BE2C (cell line): ENCODE measurements at regions not wholly inside any gene's neighbourhood (a gene's known extent, or its start where the extent isn't known, plus 50 kb on each side); places are given as distances from the start of the nearest gene placed in this dataset.
A peak's percentile ranks its signal among the peaks of the same experiment; 100 is the strongest.

Source experiments
- DNase-seq: peaks from one replicate; pipeline ENCODE4 v3.0.0-alpha.2; 2020
- H3K27me3 ChIP-seq: fragments of 250-450 bp; sonication (Bioruptor Pico); 2 replicates; pipeline ENCODE4 v1.5.1; 2020; ENCODE audit warnings: mild to moderate bottlenecking
- H3K36me3 ChIP-seq: fragments of 250-450 bp; sonication (Bioruptor Pico); 2 replicates; pipeline ENCODE4 v1.5.1; 2020; ENCODE audit warnings: mild to moderate bottlenecking
- H3K4me1 ChIP-seq: fragments of 250-450 bp; sonication (Bioruptor Pico); 2 replicates; pipeline ENCODE4 v1.5.1; 2020
- H3K4me3 ChIP-seq: 2 replicates; pipeline ENCODE4 v1.5.1; 2011; ENCODE audit warnings: low read depth, low read length
- H3K9me3 ChIP-seq: fragments of 250-450 bp; sonication (Bioruptor Pico); 2 replicates; pipeline ENCODE4 v1.5.1; 2020
- CTCF ChIP-seq: IDR thresholded peaks from 2 replicates; pipeline ENCODE4 v1.5.1; 2012; ENCODE audit warnings: mild to moderate bottlenecking, low read depth, low read length

GRCh38 chr13:81539643-81540150 lies 1198.8 kb upstream of the SPRY2 start:
- Histone ChIP-seq H3K4me1 (no peaks in the 10 kb centered on the region), H3K36me3 (no peaks in the 10 kb centered on the region), H3K9me3 (no peaks in the 10 kb centered on the region), H3K27me3 (no peaks in the 10 kb centered on the region), H3K4me3 (no peak overlapping the region)
- no peak for TF ChIP-seq CTCF
- no peak for DNase-seq

GRCh38 chr13:81498969-81499368 lies 1158.0 kb upstream of the SPRY2 start:
- DNase-seq: no peak
- Histone ChIP-seq H3K36me3 (no peaks in the 10 kb centered on the region), H3K4me3 (no peak overlapping the region), H3K4me1 (no peaks in the 10 kb centered on the region), H3K9me3 (no peaks in the 10 kb centered on the region), H3K27me3 (no peaks in the 10 kb centered on the region)
- no peak for TF ChIP-seq CTCF

- TF ChIP-seq CTCF: no peak
- H3K27me3 ChIP-seq: no peaks in the 10 kb centered on the region
- H3K36me3 ChIP-seq: no peaks in the 10 kb centered on the region
- peaks cover 4% of the 10 kb centered on the region; the same call in 1 of the 2 replicates for H3K4me1 ChIP-seq
- DNase-seq: no peak
- H3K9me3 ChIP-seq: no peaks in the 10 kb centered on the region
- no peak overlapping the region for H3K4me3 ChIP-seq
These were observed 1152.2 kb upstream of the SPRY2 start for GRCh38 chr13:81493144-81493543.

GRCh38 chr13:81492449-81492848 lies 1151.5 kb upstream of the SPRY2 start:
- Histone ChIP-seq H3K27me3 (no peaks in the 10 kb centered on the region), H3K4me1 (peaks cover 4% of the 10 kb centered on the region; the same call in 1 of the 2 replicates), H3K9me3 (no peaks in the 10 kb centered on the region), H3K4me3 (no peak overlapping the region), H3K36me3 (no peaks in the 10 kb centered on the region)
- TF ChIP-seq CTCF: no peak
- DNase-seq: no peak

- H3K27me3 ChIP-seq: no peaks in the 10 kb centered on the region
- no peaks in the 10 kb centered on the region for H3K36me3 ChIP-seq
- H3K4me3 ChIP-seq: no peak overlapping the region
- DNase-seq: no peak
- peaks cover under 1% of the 10 kb centered on the region; the same call in 1 of the 2 replicates for H3K4me1 ChIP-seq
- no peaks in the 10 kb centered on the region for H3K9me3 ChIP-seq
- TF ChIP-seq CTCF: no peak
These were observed 1147.1 kb upstream of the SPRY2 start for GRCh38 chr13:81488021-81488420.

- no peak overlapping the region for H3K4me3 ChIP-seq
- TF ChIP-seq CTCF: peak; percentile 83
- no peaks in the 10 kb centered on the region for H3K27me3 ChIP-seq
- no peaks in the 10 kb centered on the region for H3K9me3 ChIP-seq
- H3K36me3 ChIP-seq: no peaks in the 10 kb centered on the region
- DNase-seq: peak; percentile 63
- H3K4me1 ChIP-seq: no peaks in the 10 kb centered on the region
These were observed 1146.2 kb upstream of the SPRY2 start for GRCh38 chr13:81487151-81487550.
